ENCODE measurements at regions not wholly inside any gene's neighbourhood (a gene's known extent, or its start where the extent isn't known, plus 50 kb on each side); places are given as distances from the start of the nearest gene placed in this dataset.
"Not testable (repeated sequence)": the region's sequence is repeated elsewhere in the genome, so short reads cannot be mapped to it uniquely, and the experiment has no call there.

GRCh38 chr10:108567899-108568752, 1355.2 kb downstream of the XPNPEP1 start:
- DNase-seq, result no peak

DNA sequence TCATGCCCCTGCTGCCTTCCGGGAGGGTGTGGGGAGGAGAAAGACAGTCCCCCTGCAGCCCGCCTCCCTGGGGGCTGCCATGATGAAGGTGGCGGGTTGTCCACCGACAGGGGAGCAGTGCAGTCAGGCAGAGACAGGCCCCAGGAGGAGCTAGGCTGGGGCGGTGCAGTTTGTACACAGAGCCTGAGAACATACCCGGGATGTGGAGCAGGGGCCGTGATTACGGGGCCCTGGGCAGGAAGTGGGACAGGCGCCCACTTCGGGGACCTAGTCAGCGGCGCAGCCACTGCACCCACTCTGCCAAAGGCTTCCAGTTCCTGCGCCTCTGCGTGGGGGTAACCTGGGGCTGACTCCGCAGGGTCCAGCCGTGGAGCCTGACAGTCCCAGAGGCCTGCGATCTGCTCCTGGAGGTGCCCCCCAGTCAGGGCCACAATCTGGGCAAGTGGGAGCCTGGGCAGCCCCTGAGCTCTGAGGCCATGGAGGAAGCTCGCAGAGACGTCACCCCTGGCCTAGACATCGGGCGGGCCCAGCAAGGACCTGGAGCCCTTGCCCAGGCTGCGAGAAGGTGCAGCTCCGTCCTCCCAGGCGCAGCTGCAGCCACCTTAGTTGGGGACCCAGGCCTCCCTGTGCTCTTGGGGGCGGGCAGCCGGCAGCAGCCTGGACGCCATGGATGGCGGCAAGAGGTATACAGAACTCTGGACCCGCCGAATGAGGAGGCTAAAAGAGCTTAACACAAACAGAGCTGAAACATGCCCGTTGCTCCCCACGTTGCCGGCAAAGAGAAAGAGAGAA, 1356.8 kb downstream of the XPNPEP1 start:
- no peak for DNase-seq

DNA sequence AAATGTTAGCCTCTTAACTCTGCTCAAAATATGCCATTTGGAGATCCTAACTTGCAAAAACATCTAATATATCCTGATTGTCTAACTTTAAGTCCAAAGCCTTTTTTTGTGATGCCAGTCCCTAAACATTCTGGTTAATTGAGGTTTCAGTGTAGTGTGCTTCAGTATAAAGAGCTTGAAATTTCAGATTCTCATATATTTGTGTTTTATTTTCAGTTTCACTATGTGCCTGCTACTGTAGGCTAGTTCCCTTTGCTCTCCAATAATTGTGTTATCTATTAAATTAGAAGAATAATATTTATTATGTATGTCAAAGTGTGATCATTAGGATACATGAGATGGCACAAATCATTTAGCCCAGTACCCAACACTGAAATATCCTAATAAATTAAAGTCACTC, 1361.2 kb downstream of the XPNPEP1 start:
- no peak for DNase-seq

DNA sequence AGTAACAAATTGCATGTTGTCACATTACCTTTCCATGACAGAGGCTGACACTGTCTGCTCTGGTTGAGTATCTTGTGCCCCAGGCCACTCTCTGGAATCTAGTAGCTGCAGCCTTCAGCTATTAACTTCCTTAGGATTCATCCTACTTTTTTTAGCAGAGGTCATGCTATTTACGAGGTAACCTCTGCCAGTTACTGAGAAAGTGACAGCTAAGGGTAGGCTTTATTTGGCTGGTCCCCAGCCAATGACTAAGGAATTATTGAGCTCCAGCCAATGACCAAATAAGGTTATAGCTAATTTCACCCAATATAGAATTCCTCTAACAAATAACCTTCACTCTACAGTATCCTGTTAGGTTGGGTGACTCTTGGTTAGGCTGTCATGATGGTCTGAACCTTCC, 1361.7 kb downstream of the XPNPEP1 start:
- DNase-seq, result no peak

GRCh38 chr10:108560488-108560887, 1362.8 kb downstream of the XPNPEP1 start:
- no peak for DNase-seq

GRCh38 chr10:108556186-108556585, 1367.1 kb downstream of the XPNPEP1 start:
- no peak for DNase-seq

GRCh38 chr10:108545921-108546320, 1377.4 kb downstream of the XPNPEP1 start:
- DNase-seq, result no peak

DNA sequence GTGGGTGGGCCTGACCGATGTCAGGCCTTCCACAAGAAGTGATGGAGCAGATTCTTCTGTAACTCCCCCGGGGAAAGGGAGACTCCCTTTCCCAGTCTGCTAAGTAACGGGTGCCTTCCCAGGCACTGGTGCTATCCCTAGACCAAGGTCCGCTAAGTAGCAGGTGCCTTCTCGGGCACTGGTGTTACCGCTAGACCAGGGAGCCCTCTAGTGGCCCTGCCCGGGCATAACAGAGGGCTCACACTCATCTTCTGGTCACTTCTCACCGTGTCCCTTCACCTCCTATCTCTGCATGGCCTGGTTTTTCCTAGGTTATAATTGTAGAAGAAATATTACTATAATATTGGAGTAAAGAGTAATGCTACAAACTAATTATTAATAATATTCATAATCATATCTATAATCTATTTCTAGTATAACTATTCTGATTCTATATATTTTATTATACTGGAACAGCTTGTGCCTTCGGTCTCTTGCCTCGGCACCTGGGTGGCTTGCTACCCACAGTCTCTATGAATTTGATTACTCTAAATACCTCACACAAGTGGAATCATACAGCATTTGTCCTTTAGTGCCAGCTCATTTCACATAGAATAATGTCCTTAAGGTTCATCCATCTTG, 1378.7 kb downstream of the XPNPEP1 start:
- no peak for DNase-seq

DNA sequence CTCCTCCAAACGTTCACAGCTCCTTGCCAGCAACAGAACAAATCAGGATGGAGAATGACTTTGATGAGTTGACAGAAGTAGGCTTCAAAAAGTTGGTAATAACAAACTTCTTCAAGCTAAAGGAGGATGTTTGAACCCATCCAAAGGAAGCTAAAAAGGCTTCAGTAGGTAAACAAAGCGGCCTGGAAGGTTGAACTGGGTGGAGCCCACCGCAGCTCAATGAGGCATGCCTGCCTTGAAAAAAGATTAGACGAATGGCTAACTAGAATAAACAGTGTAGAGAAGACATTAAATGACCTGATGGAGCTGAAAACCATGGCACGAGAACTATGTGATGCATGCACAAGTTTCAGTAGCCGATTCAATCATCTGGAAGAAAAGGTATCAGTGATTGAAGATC, 1369.0 kb upstream of the SORCS1 start:
- DNase-seq, result not testable (repeated sequence)

DNA sequence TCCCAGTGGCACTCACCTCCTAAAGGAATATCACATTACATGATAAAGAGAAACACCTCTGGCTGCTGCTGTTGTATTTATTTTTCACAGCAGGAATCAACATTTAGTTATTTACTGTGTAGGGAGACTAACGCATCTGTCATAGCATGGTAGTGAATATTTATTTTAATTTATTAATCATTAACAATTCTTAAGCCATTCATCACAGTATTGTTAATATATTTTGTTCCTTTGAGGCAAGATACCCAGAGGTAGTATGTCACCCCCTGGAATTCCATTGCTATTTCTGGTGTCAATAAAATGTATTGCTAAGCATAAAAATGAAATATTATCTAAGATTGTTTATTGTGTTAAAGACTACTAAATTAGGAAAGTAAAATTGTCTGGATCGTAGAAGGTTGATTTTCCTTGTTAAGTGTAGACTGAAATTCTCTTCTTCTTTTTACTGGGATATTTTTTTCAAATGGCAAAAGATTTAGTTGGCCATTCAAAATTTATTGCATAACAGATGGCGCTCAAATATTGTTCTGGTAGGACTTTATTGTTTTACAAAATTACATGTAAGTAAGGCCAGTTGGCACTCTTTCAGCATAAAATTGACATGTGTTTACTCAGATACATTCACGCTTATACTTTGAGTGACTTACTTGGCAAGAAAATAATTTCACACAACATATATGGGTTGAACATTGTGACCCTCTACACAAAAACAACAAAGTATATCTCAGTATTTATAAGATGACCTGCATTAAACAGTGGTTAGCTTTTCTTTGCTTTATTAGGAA, 1358.7 kb upstream of the SORCS1 start:
- DNase-seq, result no peak

- DNase-seq, result no peak
These were observed 1357.5 kb upstream of the SORCS1 start for GRCh38 chr10:108521827-108522492.

GRCh38 chr10:108515821-108516220, 1351.3 kb upstream of the SORCS1 start:
- DNase-seq, result no peak

DNA sequence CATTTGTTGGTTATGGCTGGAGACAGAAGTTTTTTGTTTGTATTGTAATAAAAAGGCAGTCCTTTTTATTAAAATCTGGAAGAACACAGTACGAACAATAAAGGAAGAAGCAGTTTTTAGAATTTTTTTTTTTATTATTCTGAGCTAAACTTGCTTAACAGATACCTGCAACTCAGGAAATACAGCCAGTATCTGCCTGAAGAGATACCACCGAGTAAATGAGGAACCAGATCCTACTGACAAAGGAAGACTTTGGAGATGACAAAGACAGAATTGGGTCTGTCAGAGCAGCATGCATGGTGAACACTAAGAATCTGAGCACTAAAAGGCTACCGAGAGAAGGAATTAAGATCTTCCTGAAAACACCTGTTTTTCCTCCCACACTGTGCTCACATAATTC, 1335.9 kb upstream of the SORCS1 start:
- DNase-seq, result no peak

DNA sequence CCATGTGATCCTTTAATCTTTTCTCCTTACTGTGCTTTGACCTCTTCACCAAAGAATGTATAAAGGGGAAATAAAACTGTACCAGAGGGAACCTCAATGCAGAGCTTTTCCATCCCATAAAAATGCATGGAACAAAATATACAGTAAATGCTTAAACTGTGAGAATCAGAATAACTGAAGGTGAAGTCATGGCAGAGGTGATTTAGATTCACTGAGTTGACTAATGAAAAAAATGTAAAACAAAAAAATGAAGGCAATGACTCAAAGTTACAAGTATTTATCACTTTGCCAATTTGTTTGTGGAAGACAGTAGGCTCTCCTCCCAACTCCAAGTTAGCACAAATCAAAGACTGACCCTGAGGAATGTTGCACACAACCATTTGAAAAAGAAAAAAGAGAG, 1331.6 kb upstream of the SORCS1 start:
- DNase-seq, result no peak

DNA sequence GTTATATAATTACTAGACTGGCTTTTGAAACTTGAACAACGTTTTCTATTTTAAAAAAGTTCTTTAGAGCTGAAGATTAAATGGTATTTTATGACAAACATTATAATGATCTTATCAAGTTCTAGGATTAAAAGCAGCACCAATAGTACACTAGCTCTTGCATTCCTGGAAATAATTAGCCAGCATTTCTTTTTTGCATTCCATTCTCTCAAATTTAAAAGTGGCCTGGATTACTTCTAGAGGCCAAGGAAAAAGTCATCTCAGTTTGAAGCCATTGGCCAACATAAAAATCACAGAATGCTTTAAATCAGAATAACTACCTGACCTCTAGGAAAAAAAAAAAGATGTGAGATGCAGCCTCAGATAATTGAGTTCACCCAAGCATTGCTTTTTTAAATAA, 1326.4 kb upstream of the SORCS1 start:
- no peak for DNase-seq

GRCh38 chr10:108471420-108471819, 1306.9 kb upstream of the SORCS1 start:
- no peak for DNase-seq

GRCh38 chr10:108469940-108470339, 1305.4 kb upstream of the SORCS1 start:
- DNase-seq, result no peak

- no peak for DNase-seq
These were observed 1301.5 kb upstream of the SORCS1 start for GRCh38 chr10:108465871-108466641.

GRCh38 chr10:108462005-108462404, 1297.5 kb upstream of the SORCS1 start:
- DNase-seq, result no peak

DNA sequence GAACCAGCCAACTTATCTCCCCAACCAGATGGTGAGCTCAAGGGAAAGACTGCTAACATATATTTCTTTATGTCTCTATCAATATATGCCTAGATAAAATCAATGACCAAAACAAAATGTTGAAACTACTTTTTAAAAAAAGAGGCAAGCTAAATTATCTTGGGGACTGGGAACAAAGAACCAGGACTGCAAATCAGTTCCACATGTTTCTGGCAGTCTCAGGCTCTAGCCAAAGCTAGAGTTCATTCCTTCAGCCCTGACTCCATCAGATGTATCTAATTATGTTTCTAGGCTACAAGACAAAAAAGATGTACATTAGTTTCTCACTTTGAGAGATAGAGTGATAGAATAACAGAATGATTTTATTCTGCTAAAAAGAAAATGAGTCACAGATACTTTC, 1290.3 kb upstream of the SORCS1 start:
- DNase-seq, result no peak

DNA sequence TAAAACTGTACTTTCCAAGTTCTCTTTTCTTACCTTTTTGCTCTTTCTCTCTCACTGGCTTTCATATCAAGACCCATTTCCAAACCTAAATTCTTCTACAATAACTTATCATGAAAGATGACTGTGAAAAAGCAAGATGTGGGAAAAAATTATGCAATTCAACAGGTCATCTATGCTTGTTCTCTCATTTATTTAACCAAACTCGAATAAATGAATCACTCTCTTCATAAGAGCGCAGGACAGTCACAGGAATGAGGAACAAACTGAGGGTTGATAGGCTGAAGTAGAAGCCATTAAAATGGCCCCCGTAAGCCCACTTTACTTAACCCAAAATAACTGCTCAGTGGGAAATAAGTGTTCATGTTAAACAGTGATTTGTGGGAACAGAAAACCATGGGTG, 1289.7 kb upstream of the SORCS1 start:
- DNase-seq, result no peak

DNA sequence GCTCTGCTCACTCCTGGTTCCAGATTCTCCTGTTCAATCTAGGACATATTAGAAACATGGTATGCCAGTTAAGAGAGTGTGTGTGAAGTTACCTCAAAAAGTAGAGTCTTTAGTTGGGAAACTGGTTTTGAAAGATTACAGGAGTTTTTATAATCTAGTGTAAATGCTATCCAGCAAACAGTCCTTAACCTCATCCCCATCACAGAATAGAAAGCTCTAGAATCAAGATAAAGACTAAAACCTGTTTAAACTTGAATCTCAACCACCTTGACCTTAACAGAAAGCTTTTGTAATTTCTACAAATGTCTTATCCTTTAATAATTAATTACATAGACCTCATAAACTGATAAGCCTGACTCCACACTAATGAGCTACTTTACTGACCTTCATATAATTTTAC, 1288.7 kb upstream of the SORCS1 start:
- no peak for DNase-seq

Measured in NCI-H446 treated with DMSO at 0.1 percent for 48 hours (cell line).